Testis (tissue), 2 donors: ENCODE measurements at regions not wholly inside any gene's neighbourhood (a gene's known extent, or its start where the extent isn't known, plus 50 kb on each side); places are given as distances from the start of the nearest gene placed in this dataset.

Experiments used
- POLR2A ChIP-seq: fragments of 450-650 bp; IDR thresholded peaks from one replicate; pipeline ENCODE4 v1.6.1; 2017; ENCODE audit warnings: antibody characterized with exemption, mild to moderate bottlenecking, moderate library complexity
- TF ChIP-seq, protein P1 (sequence below), 3 experiments: fragments of 450-650 bp in 2 of 3; fragments of 200-600 bp in 1 of 3; sonication (generic) in 1 of 3; IDR thresholded peaks; one replicate each; pipeline ENCODE4 v1.5.1; 2016 to 2019; ENCODE audit warnings: antibody characterized with exemption in 3 of 3, mild to moderate bottlenecking in 2 of 3, moderate library complexity in 1 of 3

DNA sequence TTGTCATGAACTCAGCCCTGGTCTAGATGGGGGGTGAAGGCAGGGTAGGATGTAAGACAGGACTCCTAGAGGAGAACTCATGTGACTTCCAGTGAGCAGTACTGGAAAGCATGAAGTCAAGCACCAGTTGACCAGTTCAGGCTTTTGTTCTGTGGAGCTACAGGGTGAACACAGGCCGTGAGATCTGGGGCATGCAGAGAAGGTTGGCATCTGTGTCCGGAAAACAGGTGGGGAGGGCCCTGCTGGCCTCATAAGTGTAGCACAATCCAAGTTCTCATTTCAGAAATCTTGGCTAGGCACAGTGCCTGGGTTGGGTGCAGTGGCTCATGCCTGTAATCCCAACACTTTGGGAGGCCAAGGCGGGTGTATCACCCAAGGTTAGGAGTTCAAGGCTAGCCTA, 50.9 kb upstream of the SPATS2L start:
- TF ChIP-seq, protein P1, sequence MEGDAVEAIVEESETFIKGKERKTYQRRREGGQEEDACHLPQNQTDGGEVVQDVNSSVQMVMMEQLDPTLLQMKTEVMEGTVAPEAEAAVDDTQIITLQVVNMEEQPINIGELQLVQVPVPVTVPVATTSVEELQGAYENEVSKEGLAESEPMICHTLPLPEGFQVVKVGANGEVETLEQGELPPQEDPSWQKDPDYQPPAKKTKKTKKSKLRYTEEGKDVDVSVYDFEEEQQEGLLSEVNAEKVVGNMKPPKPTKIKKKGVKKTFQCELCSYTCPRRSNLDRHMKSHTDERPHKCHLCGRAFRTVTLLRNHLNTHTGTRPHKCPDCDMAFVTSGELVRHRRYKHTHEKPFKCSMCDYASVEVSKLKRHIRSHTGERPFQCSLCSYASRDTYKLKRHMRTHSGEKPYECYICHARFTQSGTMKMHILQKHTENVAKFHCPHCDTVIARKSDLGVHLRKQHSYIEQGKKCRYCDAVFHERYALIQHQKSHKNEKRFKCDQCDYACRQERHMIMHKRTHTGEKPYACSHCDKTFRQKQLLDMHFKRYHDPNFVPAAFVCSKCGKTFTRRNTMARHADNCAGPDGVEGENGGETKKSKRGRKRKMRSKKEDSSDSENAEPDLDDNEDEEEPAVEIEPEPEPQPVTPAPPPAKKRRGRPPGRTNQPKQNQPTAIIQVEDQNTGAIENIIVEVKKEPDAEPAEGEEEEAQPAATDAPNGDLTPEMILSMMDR (IDR thresholded peaks at IDR 0.05), result no peak
- no peak for TF ChIP-seq POLR2A
